GM18508 (cell line): ENCODE measurements at regions not wholly inside any gene's neighbourhood (a gene's known extent, or its start where the extent isn't known, plus 50 kb on each side); places are given as distances from the start of the nearest gene placed in this dataset.

Experiments used
- ATAC-seq: cut with Tn5 transposase; IDR thresholded peaks from one replicate; pipeline ENCODE4 v1.9.1; 2021; ENCODE audit warnings: moderate number of reproducible peaks; ENCODE audit not compliant: insufficient read depth, unreplicated experiment

- no peak for ATAC-seq
Observed at GRCh38 chr4:124177647-124178425, 534.7 kb downstream of the ANKRD50 start.

DNA sequence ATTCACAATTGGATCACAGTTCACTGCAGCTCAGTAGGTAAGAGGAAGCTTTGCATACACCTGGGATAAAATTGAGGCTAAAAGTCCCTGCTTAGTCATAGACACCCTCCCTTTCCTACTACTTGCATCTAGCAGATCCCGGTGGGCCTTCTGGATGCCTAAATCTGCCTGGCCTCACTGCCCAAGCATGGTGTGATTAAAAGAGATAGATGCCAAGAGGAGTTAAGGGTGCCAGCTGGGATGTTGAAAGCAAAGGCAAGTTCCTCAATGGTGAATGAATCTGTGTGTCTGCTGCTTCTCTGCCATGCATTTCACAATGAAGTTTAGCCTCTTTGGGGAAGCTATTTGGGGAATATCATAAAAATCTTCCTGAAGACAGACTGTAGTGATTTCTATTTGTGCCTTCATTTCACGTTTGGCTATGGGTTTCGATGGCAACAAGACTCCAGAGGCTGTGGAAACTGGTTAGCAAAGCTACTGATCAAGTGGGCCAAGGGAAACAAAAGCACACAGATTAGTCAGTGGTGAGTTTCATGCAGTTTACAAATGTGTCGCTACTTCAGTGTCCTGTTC lies 534.0 kb downstream of the ANKRD50 start:
- no peak for ATAC-seq

GRCh38 chr4:124179506-124180186 lies 532.9 kb downstream of the ANKRD50 start:
- ATAC-seq, result no peak

- ATAC-seq, result no peak
Observed at GRCh38 chr4:124181039-124181438, 531.5 kb downstream of the ANKRD50 start.

- ATAC-seq, result no peak
Observed at GRCh38 chr4:124183231-124183630, 529.3 kb downstream of the ANKRD50 start.

DNA sequence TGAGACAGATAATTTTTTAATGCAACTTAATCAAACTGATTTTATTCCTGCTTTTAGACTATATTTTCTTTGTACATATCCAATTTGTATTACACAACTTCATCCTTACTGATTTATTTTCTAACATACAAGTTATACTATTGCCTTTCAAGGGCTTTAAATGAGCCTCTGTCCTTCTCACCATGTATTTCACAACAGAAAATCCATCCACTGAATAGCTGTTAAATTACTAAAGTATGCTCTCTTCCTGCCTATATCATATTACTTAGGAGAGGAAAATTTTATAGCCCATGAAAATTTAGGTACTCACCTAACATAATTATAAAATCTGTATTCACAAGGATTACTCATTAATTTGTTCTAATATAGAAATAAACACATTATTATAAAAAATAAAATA lies 528.6 kb downstream of the ANKRD50 start:
- ATAC-seq, result no peak

DNA sequence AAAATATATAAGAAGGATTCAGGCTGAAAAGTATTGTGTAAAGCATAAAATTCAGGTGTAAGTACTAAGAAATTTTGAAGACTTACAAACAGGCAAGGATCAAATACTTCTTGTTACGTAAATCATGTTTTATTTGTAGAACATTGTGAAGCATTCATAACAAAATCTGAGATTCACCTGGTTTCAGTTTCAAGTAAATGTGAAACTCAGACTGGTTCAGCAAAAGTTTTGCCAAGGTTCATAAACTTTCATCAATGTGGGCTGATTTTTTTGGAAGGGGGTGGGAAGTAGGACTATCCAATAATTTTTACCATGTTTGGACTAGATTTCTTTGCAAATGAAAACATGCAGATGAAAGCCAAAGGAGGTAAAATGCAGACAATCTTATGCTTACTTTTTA lies 527.7 kb downstream of the ANKRD50 start:
- no peak for ATAC-seq

DNA sequence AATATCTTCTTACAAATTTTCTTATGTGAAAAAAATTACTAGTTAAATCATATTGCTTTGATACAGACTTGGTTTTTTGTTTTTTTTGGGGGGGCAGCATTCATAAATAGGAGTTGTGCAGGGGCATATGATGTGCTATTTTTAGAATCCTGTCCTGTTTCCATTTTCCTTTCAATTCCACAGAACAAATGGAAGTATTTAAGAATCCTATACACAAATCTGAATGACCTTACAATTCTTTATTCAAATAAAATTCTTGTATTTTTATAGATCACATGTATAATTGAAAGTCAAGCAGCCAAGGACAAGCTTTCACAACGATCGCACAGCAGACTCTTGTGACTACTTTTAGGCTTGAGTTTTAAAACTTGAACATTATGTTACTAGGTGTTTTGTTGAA lies 523.9 kb downstream of the ANKRD50 start:
- ATAC-seq, result no peak

- no peak for ATAC-seq
Observed at GRCh38 chr4:124189545-124189944, 523.0 kb downstream of the ANKRD50 start.

GRCh38 chr4:124191329-124191728 lies 521.2 kb downstream of the ANKRD50 start:
- ATAC-seq, result peak; percentile 63

DNA sequence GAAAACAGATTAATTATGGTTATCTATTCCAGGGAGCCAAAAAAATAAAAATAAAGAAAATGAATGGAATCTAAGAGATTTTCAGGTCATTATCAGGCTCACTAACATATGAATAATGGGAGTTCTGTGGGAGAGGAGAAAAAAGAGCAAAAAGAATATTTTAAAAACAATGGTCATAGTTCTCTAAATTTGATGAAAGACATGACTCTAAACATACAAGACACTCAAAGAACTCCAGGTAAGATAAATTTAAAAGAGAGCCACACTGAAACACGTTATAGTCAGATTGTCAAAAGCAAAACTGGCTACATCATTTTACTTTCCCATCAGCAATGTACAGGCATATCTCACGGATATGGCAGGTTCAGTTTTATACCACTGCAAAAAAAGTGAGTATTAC lies 520.0 kb downstream of the ANKRD50 start:
- ATAC-seq, result no peak

- no peak for ATAC-seq
Observed at GRCh38 chr4:124199185-124199584, 513.3 kb downstream of the ANKRD50 start.

GRCh38 chr4:124199755-124200154 lies 512.8 kb downstream of the ANKRD50 start:
- ATAC-seq, result no peak

- ATAC-seq, result no peak
Observed at GRCh38 chr4:124201636-124202035, 510.9 kb downstream of the ANKRD50 start.

GRCh38 chr4:124202099-124202498 lies 510.4 kb downstream of the ANKRD50 start:
- no peak for ATAC-seq

DNA sequence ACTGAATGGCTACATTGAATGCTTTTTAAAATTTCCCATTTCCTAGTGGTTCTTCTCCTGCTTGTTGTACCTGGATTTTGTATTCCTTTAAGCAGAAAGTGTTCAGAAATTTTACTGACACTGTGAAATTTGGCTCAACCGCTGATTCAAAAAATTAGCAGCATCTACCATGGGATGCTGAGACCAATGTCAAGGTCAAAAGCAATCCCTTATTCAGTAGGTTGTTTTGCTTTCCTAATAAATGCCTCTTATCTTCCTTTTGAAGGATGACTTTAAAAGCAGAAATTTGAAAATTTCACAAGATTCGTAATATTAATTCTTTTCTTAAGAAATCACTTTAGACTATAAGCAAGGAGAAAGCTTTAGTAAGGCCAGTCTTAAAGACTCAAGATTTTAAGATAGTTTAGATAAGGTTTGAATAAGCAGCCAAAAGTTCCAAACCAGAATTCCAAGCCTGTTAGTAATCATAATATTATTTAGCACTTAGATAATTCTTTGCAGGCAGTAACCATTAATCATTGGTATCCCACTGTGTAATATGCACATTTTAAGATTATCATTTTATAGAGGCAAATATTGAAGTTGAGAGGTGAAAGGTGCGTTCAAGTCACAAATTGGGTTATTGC lies 508.8 kb downstream of the ANKRD50 start:
- no peak for ATAC-seq

- no peak for ATAC-seq
Observed at GRCh38 chr4:124206779-124207605, 505.5 kb downstream of the ANKRD50 start.

DNA sequence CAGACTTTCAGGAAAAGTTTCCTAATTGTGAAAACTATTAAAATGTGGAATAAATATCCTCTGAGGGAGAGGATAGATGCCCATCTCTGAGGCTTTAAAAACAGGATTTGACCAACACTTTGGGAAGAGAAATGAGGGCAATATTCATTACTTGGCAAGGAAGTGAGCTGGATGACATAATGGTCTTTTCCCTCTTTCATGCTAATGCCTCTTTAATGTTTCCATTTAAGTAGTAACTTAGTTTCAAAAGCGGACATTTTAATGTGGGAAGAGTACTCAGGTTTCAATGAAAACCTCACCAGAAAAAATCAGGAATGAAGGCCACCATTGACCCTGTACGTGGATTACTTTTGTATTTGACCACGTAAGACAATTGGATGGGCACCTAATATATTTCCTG lies 503.3 kb downstream of the ANKRD50 start:
- no peak for ATAC-seq

DNA sequence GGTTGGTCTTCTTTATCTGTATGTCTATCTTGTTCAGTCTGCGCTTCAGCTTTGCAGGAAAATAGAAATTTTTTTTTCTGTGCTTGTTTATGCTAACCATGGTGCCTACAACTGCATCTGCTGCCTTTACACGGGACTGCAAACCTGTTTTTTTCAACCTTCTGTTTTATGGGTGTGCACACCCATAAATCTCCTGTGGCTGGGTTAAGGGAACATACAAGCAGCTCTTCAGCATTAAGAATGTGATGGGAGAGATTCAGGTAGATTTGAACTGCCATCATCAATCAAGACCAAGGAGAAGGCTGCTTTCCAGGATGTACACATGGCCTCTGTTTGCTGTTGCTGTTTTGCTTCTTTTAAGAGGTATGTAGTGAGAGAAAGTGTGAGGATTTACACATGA lies 502.9 kb downstream of the ANKRD50 start:
- ATAC-seq, result no peak

DNA sequence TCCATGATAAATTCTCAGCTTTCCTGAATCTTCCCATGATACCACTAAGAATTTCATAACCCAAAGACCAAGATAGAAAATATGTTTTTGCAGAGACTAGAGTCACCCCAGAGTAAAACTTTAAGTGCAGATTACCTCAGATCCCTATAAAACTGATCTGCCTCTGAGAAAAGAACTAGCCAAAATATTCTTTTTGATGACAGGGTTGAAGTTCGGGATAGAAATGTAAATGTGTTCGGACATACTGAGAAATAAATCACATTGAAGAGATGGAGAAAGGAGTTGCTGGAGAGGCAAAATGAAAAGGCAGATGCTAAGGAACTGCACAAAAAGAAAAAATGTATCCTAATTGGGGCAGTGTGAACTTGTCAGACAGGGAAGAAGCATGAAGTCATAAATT lies 501.8 kb downstream of the ANKRD50 start:
- ATAC-seq, result no peak
